Endothelial cell (in vitro differentiated cells): ENCODE measurements at regions not wholly inside any gene's neighbourhood (a gene's known extent, or its start where the extent isn't known, plus 50 kb on each side); places are given as distances from the start of the nearest gene placed in this dataset.

ENCODE experiments used
- DNase-seq: peaks from one replicate; pipeline ENCODE4 v3.0.0; 2021; ENCODE audit warnings: low spot score
- H3K27ac Mint-ChIP-seq: one replicate; pipeline ENCODE4 v1.8.0; 2021; ENCODE audit warnings: mixed read lengths, inconsistent platforms; ENCODE audit not compliant: unreplicated experiment
- H3K27me3 Mint-ChIP-seq: one replicate; pipeline ENCODE4 v1.8.0; 2021; ENCODE audit warnings: mild to moderate bottlenecking, moderate library complexity, mixed read lengths, inconsistent platforms; ENCODE audit not compliant: unreplicated experiment
- H3K36me3 Mint-ChIP-seq: one replicate; pipeline ENCODE4 v1.8.0; 2021; ENCODE audit warnings: mild to moderate bottlenecking, low read depth, mixed read lengths, inconsistent platforms; ENCODE audit not compliant: unreplicated experiment
- H3K4me1 Mint-ChIP-seq: one replicate; pipeline ENCODE4 v1.8.0; 2021; ENCODE audit warnings: mild to moderate bottlenecking, mixed read lengths, inconsistent platforms; ENCODE audit not compliant: unreplicated experiment
- H3K4me3 Mint-ChIP-seq: one replicate; pipeline ENCODE4 v1.8.0; 2021; ENCODE audit warnings: mild to moderate bottlenecking, mixed read lengths, inconsistent platforms; ENCODE audit not compliant: unreplicated experiment
- H3K9me3 Mint-ChIP-seq: one replicate; pipeline ENCODE4 v1.8.0; 2021; ENCODE audit warnings: mixed read lengths, inconsistent platforms; ENCODE audit not compliant: unreplicated experiment
- CTCF ChIP-seq: fragments of 200-600 bp; sonication (generic); IDR thresholded peaks from one replicate; pipeline ENCODE4 v1.5.0; 2021; ENCODE audit warnings: antibody characterized with exemption; ENCODE audit not compliant: unreplicated experiment

DNA sequence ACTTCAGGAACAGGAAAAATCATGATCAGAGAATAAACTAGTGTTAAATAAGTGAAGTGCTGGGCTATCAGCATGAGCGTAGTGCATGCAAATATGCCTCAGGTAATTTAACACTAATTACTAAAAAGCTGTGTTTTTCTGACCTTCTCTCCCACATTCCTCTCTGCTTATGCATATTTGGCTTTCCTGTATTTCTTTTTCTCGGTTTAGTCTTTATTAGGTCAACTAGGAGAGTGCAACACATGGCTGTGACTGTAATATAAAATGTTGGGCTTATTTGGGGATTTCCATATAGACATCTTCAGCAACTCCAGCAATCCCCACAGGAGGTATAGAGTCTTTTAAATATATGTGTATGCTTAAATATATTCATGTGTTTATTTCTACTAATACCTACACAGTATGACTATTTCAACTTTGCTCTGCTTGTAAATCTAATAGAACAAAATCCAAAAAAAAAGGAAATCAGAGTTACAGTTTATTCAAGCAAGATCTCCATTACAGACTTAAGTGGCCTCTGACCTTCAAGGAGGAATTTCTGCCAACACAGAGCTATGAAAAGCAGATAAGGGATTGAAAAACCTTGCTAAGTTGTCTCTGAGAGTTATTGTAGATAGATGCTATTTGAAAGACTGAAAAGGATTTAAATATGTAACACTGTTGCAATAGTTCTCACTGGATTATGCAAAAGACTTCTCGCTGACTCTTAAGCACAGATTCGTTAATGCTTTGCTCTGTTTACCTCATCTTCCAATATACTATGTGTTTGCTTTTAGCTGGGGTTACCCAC lies 359.5 kb upstream of the RGPD4 start:
- no peak for TF ChIP-seq CTCF
- DNase-seq, result no peak
- Mint-ChIP-seq H3K36me3 (no peaks in the 10 kb centered on the region), H3K9me3 (no peaks in the 10 kb centered on the region), H3K4me3 (no peak overlapping the region), H3K27ac (no peak overlapping the region), H3K27me3 (peaks cover 1% of the 10 kb centered on the region), H3K4me1 (no peaks in the 10 kb centered on the region)

DNA sequence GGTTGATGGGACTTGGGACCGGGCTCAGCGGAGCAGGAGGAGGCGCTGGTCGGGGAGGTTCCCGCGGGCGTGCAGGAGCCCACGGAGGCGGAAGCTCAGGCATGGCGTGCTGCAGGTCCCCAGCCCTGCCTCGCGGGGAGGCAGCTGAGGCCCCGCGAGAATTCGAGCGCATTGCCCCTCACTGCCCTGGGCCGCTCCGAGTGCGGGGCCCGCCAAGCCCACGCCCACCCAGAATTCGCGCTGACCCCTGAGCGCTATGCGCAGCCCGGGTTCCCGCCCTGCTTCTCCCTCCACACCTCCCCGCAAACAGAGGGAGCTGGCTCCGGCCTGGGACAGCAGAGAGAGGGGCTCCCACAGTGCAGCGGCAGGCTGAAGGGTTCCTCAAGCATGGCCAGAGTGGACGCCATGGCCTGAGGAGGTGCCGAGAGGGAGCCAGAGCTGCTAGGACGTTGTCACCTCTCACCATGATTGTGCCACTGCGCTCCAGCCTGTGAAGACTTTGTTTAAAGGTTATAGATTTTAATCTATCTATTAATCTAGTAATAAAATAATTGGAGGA lies 357.2 kb upstream of the RGPD4 start:
- TF ChIP-seq CTCF, result no peak
- H3K27ac Mint-ChIP-seq, result no peak overlapping the region
- H3K36me3 Mint-ChIP-seq, result no peaks in the 10 kb centered on the region
- no peak overlapping the region for H3K4me3 Mint-ChIP-seq
- no peaks in the 10 kb centered on the region for H3K9me3 Mint-ChIP-seq
- peaks cover 1% of the 10 kb centered on the region for H3K27me3 Mint-ChIP-seq
- no peak for DNase-seq
- H3K4me1 Mint-ChIP-seq, result no peaks in the 10 kb centered on the region

GRCh38 chr2:107473150-107473549 lies 353.5 kb upstream of the RGPD4 start:
- no peak for DNase-seq
- Mint-ChIP-seq H3K9me3 (no peaks in the 10 kb centered on the region), H3K4me3 (no peak overlapping the region), H3K27ac (no peak overlapping the region), H3K36me3 (no peaks in the 10 kb centered on the region), H3K4me1 (no peaks in the 10 kb centered on the region), H3K27me3 (peaks cover 1% of the 10 kb centered on the region)
- TF ChIP-seq CTCF, result no peak

GRCh38 chr2:107475859-107476258 lies 350.8 kb upstream of the RGPD4 start:
- Mint-ChIP-seq H3K27me3 (no peaks in the 10 kb centered on the region), H3K27ac (no peak overlapping the region), H3K4me1 (no peaks in the 10 kb centered on the region), H3K9me3 (no peaks in the 10 kb centered on the region), H3K4me3 (no peak overlapping the region), H3K36me3 (no peaks in the 10 kb centered on the region)
- DNase-seq, result no peak
- no peak for TF ChIP-seq CTCF

DNA sequence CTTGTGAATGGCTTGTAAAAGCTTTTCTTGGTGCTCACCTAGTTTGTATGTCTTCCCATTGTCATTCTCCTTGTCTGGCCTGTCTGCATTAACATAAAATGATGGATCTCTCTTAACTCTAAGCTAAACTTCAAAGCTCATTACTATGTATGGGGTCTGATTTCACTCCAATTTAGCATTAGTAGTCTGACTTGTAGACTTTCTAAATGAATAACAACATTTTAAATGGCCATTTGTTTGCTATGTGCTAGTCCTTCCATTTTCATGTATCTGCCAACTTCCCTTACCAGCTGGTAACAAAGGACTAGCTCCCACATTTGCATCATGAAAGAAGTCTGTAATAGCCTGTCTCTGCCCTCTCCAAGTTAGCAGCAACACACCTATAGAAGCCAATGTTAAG lies 324.2 kb upstream of the RGPD4 start:
- no peaks in the 10 kb centered on the region for H3K4me1 Mint-ChIP-seq
- H3K27ac Mint-ChIP-seq, result no peak overlapping the region
- no peaks in the 10 kb centered on the region for H3K27me3 Mint-ChIP-seq
- no peak for TF ChIP-seq CTCF
- no peak overlapping the region for H3K4me3 Mint-ChIP-seq
- DNase-seq, result no peak
- H3K9me3 Mint-ChIP-seq, result no peaks in the 10 kb centered on the region
- H3K36me3 Mint-ChIP-seq, result no peaks in the 10 kb centered on the region
